Lung (tissue), 11 donors: ENCODE measurements at regions not wholly inside any gene's neighbourhood (a gene's known extent, or its start where the extent isn't known, plus 50 kb on each side); places are given as distances from the start of the nearest gene placed in this dataset.

Experiments
- ATAC-seq: fragments of 200-7000 bp; cut with Tn5 transposase; one replicate; pipeline ENCODE4 v1.9.1; 2020; ENCODE audit warnings: moderate number of reproducible peaks; ENCODE audit not compliant: insufficient read depth, low FRiP score
- DNase-seq, 3 donors: peaks; one replicate each; pipeline ENCODE4 v3.0.0-alpha.2; 2013 to 2017
- H3K27ac ChIP-seq, 2 donors: one replicate each; pipeline ENCODE4 v1.5.1; 2013; ENCODE audit warnings: mild to moderate bottlenecking in 2 of 2, moderate library complexity in 2 of 2, control low read depth in 1 of 2, inconsistent platforms in 1 of 2, low read depth in 1 of 2, low read length in 1 of 2
- H3K27me3 ChIP-seq, 3 donors: one replicate each; pipeline ENCODE4 v1.5.1; 2013; ENCODE audit warnings: low read length in 2 of 3; ENCODE audit not compliant: control insufficient read depth in 3 of 3, insufficient read depth in 3 of 3
- H3K36me3 ChIP-seq, 4 donors: one replicate each; pipeline ENCODE4 v1.5.1; 2013; ENCODE audit warnings: low read length in 4 of 4, mild to moderate bottlenecking in 1 of 4, moderate library complexity in 1 of 4; ENCODE audit not compliant: control insufficient read depth in 4 of 4, insufficient read depth in 4 of 4
- H3K4me1 ChIP-seq, 5 donors: one replicate each; pipeline ENCODE4 v1.5.1; 2013; ENCODE audit warnings: low read length in 5 of 5, mild to moderate bottlenecking in 2 of 5, moderate library complexity in 1 of 5; ENCODE audit not compliant: control insufficient read depth in 5 of 5, insufficient read depth in 5 of 5
- H3K4me3 ChIP-seq: one replicate; pipeline ENCODE4 v1.5.1; 2013; ENCODE audit warnings: mild to moderate bottlenecking, control low read depth, moderate library complexity
- H3K9ac ChIP-seq, 2 donors: one replicate each; pipeline ENCODE4 v1.5.1; 2013; ENCODE audit warnings: low read length in 2 of 2, control low read depth in 1 of 2; ENCODE audit not compliant: insufficient read depth in 1 of 2
- H3K9me3 ChIP-seq, 4 donors: one replicate each; pipeline ENCODE4 v1.5.1; 2013; ENCODE audit warnings: low read length in 3 of 4, mild to moderate bottlenecking in 1 of 4, moderate library complexity in 1 of 4; ENCODE audit not compliant: control insufficient read depth in 4 of 4, insufficient read depth in 3 of 4
- WGBS, 2 donors: extraction: QIAGEN DNeasy Blood & Tissue Kit; methylation state at CpG; one replicate each; pipeline ENCODE4 v1.1.7; 2013; 5-methylcytosine and 5-hydroxymethylcytosine counted together
- TF ChIP-seq, protein P1 (sequence below): IDR thresholded peaks from 2 replicates; pipeline ENCODE4 v1.5.1; 2012; ENCODE audit warnings: mild to moderate bottlenecking; ENCODE audit errors: control extremely low read depth, extremely low read depth
- donor health status: control.
- donor health status: control.
- donor health status: Bipolar disorder and iron deficiency.
- donor health status: healthy.
- donor health status: DM: yes; HTN: yes; CAD: no.

GRCh38 chrX:120795301-120795700 lies 80.4 kb downstream of the CT47B1 start:
- H3K4me1 ChIP-seq = peaks cover 0 to 7% (median 4%) of the 10 kb centered on the region in 5 donors
- H3K9me3 ChIP-seq = no peaks in the 10 kb centered on the region
- peaks cover 0 to 3% (median 0%) of the 10 kb centered on the region in 3 donors for H3K27me3 ChIP-seq
- no peaks in the 10 kb centered on the region for H3K36me3 ChIP-seq
- WGBS, 2 donors = 71 to 81% methylated on average over 2 of the region's 2 CpGs
- DNase-seq (no peak), ATAC-seq (no peak)
- TF ChIP-seq, protein P1, sequence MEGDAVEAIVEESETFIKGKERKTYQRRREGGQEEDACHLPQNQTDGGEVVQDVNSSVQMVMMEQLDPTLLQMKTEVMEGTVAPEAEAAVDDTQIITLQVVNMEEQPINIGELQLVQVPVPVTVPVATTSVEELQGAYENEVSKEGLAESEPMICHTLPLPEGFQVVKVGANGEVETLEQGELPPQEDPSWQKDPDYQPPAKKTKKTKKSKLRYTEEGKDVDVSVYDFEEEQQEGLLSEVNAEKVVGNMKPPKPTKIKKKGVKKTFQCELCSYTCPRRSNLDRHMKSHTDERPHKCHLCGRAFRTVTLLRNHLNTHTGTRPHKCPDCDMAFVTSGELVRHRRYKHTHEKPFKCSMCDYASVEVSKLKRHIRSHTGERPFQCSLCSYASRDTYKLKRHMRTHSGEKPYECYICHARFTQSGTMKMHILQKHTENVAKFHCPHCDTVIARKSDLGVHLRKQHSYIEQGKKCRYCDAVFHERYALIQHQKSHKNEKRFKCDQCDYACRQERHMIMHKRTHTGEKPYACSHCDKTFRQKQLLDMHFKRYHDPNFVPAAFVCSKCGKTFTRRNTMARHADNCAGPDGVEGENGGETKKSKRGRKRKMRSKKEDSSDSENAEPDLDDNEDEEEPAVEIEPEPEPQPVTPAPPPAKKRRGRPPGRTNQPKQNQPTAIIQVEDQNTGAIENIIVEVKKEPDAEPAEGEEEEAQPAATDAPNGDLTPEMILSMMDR = no peak
- no peak overlapping the region for H3K4me3 ChIP-seq
- H3K9ac ChIP-seq = no peak overlapping the region
- no peak overlapping the region for H3K27ac ChIP-seq

GRCh38 chrX:120794525-120794975 lies 81.1 kb downstream of the CT47B1 start:
- ATAC-seq (no peak), DNase-seq (no peak)
- TF ChIP-seq, protein P1 = no peak
- H3K4me3 ChIP-seq = no peak overlapping the region
- peaks cover 0 to 7% (median 4%) of the 10 kb centered on the region in 5 donors for H3K4me1 ChIP-seq
- peaks cover 0 to 3% (median 0%) of the 10 kb centered on the region in 3 donors for H3K27me3 ChIP-seq
- 17 to 28% methylated on average over 2 of the region's 2 CpGs for WGBS, 2 donors
- no peaks in the 10 kb centered on the region for H3K36me3 ChIP-seq
- H3K9ac ChIP-seq = no peak overlapping the region
- peak overlapping the region in 1 of 2 donors; percentile 2 for H3K27ac ChIP-seq
- H3K9me3 ChIP-seq = no peaks in the 10 kb centered on the region

DNA sequence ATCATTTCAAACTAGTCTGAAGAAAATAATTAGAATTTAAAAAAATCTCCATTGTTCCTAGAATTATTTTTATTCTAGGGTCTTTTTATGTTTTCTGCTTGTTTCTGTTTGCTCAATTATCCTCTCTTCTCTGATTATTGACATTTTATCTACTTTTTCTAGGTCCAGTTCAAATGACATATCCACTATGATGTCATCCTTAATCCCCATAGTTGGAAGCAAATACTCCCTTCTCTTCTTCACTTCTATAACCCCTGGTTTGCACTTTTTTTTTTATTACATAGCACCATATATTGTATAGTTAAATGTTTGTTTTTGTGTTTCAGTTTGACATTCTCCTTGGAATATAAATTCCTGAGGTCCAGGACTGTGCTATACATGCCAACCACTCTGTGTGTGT lies 82.6 kb downstream of the CT47B1 start:
- Histone ChIP-seq H3K9me3 (no peaks in the 10 kb centered on the region), H3K27me3 (peaks cover 0 to 3% (median 0%) of the 10 kb centered on the region in 3 donors), H3K36me3 (no peaks in the 10 kb centered on the region), H3K9ac (no peak overlapping the region), H3K27ac (no peak overlapping the region), H3K4me3 (no peak overlapping the region), H3K4me1 (peaks cover 0 to 7% (median 3%) of the 10 kb centered on the region in 5 donors)
- DNase-seq (no peak), ATAC-seq (no peak)
- TF ChIP-seq, protein P1 = no peak
